SJCRH30 (cell line): ENCODE measurements at regions not wholly inside any gene's neighbourhood (a gene's known extent, or its start where the extent isn't known, plus 50 kb on each side); places are given as distances from the start of the nearest gene placed in this dataset.
"Not testable (repeated sequence)": the region's sequence is repeated elsewhere in the genome, so short reads cannot be mapped to it uniquely, and the experiment has no call there.

ENCODE experiments used
- DNase-seq, 2 experiments: peaks; one replicate each; pipeline ENCODE4 v3.0.0-alpha.2; 2015 to 2020
- H3K27ac ChIP-seq: fragments of 250-450 bp; sonication (Bioruptor Pico); 2 replicates; pipeline ENCODE4 v1.5.1; 2020; ENCODE audit warnings: mild to moderate bottlenecking, moderate library complexity
- H3K27me3 ChIP-seq: fragments of 250-450 bp; sonication (Bioruptor Pico); 2 replicates; pipeline ENCODE4 v1.5.1; 2020; ENCODE audit warnings: mild to moderate bottlenecking, moderate library complexity
- H3K36me3 ChIP-seq: fragments of 250-450 bp; sonication (Bioruptor Pico); 2 replicates; pipeline ENCODE4 v1.5.1; 2020; ENCODE audit warnings: mild to moderate bottlenecking, moderate library complexity
- H3K4me1 ChIP-seq: fragments of 250-450 bp; sonication (Bioruptor Pico); 2 replicates; pipeline ENCODE4 v1.5.1; 2020; ENCODE audit warnings: mild to moderate bottlenecking, moderate library complexity
- H3K4me3 ChIP-seq: fragments of 250-450 bp; sonication (Bioruptor Pico); 2 replicates; pipeline ENCODE4 v1.5.1; 2020; ENCODE audit warnings: mild to moderate bottlenecking, moderate library complexity
- H3K9me3 ChIP-seq: fragments of 250-450 bp; sonication (Bioruptor Pico); replicated peaks from 2 replicates; pipeline ENCODE4 v1.5.1; 2020; ENCODE audit warnings: mild to moderate bottlenecking, moderate library complexity

DNA sequence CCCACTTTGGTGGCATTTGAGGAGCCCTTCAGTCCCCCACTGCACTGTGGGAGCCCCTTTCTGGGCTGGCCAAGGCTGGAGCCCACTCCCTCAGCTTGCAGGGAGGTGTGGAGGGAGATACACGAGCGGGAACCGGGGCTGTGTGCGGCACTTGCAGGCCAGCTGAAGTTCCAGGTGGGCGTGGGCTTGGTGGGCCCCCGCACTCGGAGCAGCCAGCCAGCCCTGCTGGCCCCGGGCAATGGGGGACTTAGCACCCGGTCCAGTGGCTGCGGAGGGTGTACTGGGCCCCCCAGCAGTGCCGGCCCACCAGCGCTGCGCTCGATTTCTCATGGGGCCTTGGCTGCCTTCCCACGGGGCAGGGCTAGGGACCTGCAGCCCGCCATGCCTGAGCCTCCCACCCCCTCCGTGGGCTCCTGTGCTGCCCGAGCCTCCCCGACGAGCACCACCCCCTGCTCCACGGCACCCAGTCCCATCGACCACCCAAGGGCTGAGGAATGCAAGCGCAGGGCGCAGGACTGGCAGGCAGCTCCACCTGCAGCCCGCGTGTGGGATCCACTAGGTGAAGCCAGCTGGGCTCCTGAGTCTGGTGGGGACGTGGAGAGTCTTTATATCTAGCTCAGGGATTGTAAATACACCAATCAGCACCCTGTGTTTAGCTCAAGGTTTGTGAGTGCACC is 379.7 kb downstream of the CGGBP1 start:
- H3K27me3 ChIP-seq, H3K27ac ChIP-seq, H3K9me3 ChIP-seq, H3K36me3 ChIP-seq, H3K4me3 ChIP-seq, DNase-seq, H3K4me1 ChIP-seq: not testable (repeated sequence)

DNA sequence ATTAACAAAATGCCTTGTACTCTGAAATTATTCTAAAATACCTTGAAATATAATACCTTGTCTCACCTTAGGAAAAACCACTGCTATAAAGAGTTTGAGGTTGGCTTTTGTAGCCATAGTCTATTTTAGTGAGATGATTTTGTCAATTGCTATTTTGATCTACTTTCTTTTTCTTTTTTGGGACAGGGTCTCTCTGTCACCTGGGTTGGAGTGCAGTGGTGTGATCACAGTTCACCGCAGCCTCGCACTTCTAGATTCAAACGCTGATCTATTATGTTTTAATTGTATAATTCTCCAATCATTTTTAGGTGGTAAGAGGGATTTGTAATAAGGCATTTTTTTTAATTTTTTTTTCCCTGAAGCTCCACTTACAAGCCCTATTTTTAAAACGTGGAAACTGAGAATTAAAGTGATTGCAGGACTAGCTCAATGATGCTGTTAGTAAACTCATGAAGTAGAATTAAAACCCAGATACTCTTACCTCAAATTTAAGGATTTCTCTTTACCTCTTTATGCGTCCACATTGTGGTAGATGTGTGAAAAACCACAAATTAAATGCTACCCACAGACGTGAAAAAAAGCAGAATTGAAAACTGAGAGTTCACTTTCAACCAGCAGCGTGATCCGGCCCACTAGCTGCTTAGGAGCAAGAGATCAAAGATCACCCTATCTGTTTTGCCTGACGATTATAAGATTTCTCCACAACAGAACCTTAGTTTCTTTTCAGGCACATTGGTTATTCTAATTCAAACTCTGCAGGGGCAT is 384.2 kb downstream of the CGGBP1 start:
- H3K27me3 ChIP-seq: no peaks in the 10 kb centered on the region

DNA sequence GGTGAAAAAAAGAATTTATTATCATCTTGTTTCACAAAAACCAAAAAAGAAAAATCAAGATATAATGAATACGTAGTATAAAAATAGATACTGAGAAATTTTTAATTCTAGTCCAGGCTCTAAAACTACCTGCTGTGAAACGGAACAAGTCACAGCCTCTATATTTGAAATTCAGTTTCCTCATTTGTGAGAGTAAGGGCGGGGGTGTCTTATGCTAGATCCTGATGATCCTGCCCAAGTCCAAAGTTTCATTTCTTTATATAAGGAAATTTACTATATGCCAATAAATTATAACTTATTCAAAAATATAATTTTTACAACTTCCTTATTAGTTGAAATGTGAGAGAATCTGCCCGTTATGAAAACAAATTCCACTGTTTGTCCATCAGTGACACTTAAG is 385.7 kb downstream of the CGGBP1 start:
- H3K4me1 ChIP-seq: no peaks in the 10 kb centered on the region
- H3K27ac ChIP-seq: no peak overlapping the region
- no peaks in the 10 kb centered on the region for H3K27me3 ChIP-seq
- no peaks in the 10 kb centered on the region for H3K36me3 ChIP-seq
- no peak for DNase-seq
- H3K9me3 ChIP-seq: no peaks in the 10 kb centered on the region
- no peak overlapping the region for H3K4me3 ChIP-seq

More for the DNA sequence above, 384.2 kb downstream of the CGGBP1 start:
- Histone ChIP-seq H3K4me1 (no peaks in the 10 kb centered on the region), H3K27ac (no peak overlapping the region), H3K36me3 (no peaks in the 10 kb centered on the region), H3K4me3 (no peak overlapping the region), H3K9me3 (no peaks in the 10 kb centered on the region)
- no peak for DNase-seq

DNA sequence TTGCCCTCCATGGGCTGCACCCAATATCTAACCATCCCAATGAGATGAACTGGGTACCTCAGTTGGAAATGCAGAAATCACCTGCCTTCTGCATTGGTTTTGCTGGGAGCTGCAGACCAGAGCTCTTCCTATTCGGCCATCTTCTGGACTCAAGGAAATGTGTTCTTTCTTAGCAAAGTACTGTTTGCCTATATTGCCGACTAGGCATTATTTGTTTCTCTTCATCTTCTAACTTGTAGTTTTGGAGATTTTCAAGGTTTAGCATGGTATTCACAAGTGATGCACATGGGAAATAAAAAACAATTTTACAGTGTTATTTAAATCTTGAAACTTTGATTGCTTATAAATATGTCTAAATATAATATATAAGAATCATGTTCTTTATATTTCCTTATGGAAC is 377.8 kb upstream of the POU1F1 start:
- H3K27ac ChIP-seq: no peak overlapping the region
- no peak overlapping the region for H3K4me3 ChIP-seq
- H3K9me3 ChIP-seq: no peaks in the 10 kb centered on the region
- no peaks in the 10 kb centered on the region for H3K36me3 ChIP-seq
- H3K4me1 ChIP-seq: no peaks in the 10 kb centered on the region
- DNase-seq: no peak
- H3K27me3 ChIP-seq: no peaks in the 10 kb centered on the region

DNA sequence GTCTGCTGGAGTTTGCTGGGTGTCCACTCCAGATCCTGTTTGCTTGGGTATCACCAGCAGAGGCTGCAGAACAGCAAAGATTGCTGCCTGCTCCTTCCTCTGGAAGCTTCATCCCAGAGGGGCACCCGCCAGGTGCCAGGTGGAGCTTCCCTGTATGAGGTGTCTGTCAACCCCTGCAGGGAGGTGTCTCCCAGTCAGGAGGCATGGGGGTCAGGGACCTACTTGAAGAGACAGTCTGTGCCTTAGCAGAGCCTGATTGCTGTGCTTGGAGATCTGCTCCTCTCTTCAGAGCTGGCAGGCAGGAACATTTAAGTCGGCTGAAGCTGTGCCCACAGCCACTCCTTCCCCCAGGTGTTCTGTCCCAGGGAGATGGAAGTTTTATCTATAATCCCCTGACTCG is 376.8 kb upstream of the POU1F1 start:
- H3K36me3 ChIP-seq, DNase-seq, H3K9me3 ChIP-seq, H3K4me3 ChIP-seq, H3K4me1 ChIP-seq, H3K27me3 ChIP-seq, H3K27ac ChIP-seq: not testable (repeated sequence)

DNA sequence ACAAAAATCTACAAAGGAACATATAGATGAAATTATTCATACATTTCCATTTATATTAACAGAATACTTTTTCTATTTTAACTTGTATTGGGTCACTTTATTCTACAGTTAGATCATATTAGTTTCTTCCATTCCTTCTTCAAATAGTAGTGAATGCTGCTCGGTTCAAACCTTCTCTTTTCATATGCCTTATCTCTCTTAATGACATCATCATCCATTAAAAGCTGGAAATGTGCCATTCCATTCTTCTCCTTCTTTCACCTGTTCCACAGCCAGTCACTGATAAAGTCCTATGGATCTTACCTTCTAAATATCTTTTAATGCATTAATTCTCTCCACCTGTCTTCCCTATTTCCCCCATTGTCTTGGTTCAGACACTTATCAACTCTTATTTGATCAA is 358.0 kb upstream of the POU1F1 start:
- Histone ChIP-seq H3K27ac (no peak overlapping the region), H3K9me3 (no peaks in the 10 kb centered on the region), H3K36me3 (no peaks in the 10 kb centered on the region), H3K4me1 (no peaks in the 10 kb centered on the region), H3K4me3 (no peak overlapping the region), H3K27me3 (no peaks in the 10 kb centered on the region)
- no peak for DNase-seq

DNA sequence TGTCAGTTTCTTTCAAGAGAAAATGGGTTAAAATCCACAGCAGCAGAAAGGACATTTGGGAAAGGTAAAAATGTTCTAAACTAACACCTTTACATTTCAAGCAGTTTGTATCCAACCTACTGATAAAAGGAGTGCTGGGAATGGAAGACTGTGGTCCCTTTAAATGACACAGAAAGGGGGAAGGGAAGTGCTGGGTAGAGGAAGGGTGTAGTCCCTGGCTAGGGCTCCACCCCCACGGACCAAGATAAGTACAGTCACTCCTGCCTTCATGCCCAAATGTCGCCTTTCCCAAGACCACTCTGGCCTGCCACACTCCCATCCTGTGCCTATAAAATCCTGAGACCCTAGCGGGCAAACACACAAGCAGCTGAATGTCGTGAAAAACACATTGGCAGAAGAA is 350.9 kb upstream of the POU1F1 start:
- H3K9me3 ChIP-seq: no peaks in the 10 kb centered on the region
- H3K27ac ChIP-seq: no peak overlapping the region
- H3K36me3 ChIP-seq: no peaks in the 10 kb centered on the region
- no peak overlapping the region for H3K4me3 ChIP-seq
- no peak for DNase-seq
- H3K27me3 ChIP-seq: no peaks in the 10 kb centered on the region
- H3K4me1 ChIP-seq: no peaks in the 10 kb centered on the region

DNA sequence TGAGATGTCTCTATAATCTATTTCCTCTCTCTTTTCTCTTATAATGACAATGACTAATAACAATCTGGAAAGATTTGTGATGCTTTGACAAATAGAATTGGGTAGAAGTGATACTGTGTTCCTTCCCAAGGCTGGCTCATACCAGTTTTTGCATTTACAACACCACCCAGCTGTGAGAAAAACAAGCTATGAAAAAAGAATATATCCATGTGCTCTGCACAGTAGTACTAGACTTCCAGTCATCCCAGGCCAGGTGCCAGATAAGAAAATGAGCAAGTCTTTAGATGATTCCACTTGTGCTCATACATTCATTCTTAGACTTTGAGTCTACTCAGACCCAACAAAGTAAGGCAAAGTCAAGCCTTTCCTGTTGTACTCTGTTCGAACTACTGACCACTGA is 350.2 kb upstream of the POU1F1 start:
- Histone ChIP-seq H3K27ac (no peak overlapping the region), H3K4me3 (no peak overlapping the region), H3K9me3 (no peaks in the 10 kb centered on the region), H3K36me3 (no peaks in the 10 kb centered on the region), H3K4me1 (no peaks in the 10 kb centered on the region), H3K27me3 (no peaks in the 10 kb centered on the region)
- no peak for DNase-seq

DNA sequence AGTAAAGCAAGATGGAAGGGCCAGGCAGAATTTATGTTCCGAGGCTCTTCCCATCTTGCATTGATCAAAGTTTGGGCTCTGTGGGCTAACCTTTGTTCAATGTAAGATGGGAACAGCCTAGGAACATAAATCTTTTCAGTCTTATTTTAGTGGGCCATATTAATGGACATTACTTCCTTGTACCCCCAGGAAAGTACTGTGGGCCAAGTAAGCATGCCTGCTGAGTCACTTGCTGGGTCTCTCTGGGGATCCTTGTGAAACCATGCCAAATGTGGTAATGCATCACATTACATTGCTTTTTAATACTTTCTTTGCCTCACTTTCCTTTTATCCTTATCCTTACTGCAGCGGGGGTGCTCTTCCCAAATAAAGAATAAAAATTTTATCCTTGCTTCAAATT is 349.5 kb upstream of the POU1F1 start:
- Histone ChIP-seq H3K9me3 (no peaks in the 10 kb centered on the region), H3K4me3 (no peak overlapping the region), H3K27me3 (no peaks in the 10 kb centered on the region), H3K27ac (no peak overlapping the region), H3K36me3 (no peaks in the 10 kb centered on the region), H3K4me1 (no peaks in the 10 kb centered on the region)
- DNase-seq: no peak

DNA sequence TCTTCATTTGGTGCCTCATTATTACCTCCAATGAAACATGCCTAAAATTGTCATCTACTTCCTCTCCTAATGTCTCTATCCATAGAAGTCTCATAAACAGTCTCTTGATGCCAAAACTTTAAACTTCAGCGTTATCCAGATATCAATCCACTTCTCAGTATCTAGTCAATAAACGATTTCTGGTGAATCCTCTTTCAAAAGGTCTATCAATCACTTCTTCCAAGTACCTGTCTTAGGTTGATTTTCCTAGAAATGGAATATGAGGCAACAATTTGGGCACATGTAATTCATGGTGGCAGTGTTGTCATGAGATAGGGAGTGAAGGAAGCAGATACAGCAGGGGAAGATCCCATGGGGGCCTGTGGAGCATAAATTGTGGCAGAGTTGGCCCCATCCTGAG is 348.5 kb upstream of the POU1F1 start:
- Histone ChIP-seq H3K27ac (no peak overlapping the region), H3K4me1 (no peaks in the 10 kb centered on the region), H3K36me3 (no peaks in the 10 kb centered on the region), H3K4me3 (no peak overlapping the region), H3K27me3 (no peaks in the 10 kb centered on the region), H3K9me3 (no peaks in the 10 kb centered on the region)
- DNase-seq: no peak

DNA sequence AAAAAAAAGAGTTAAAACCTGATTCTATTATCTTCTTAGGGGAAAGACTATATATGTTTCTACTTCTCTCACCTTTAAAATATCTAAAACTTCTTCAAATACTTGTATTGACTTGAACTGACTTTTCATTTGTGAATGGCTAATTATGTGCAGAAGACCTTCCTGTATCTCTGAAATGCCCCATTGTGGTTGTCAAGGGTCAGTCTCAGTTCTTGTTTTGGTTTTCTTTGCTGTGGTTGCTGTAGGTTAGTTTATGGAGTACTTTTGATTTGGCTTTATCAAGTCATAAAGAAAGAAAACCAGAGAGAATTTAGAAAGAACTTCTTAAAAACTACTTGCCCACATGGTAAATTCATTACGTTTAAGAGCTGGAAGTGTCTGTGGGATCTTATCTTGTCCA is 345.3 kb upstream of the POU1F1 start:
- no peaks in the 10 kb centered on the region for H3K27me3 ChIP-seq
- no peaks in the 10 kb centered on the region for H3K9me3 ChIP-seq
- H3K4me3 ChIP-seq: no peak overlapping the region
- no peak overlapping the region for H3K27ac ChIP-seq
- no peaks in the 10 kb centered on the region for H3K36me3 ChIP-seq
- H3K4me1 ChIP-seq: no peaks in the 10 kb centered on the region
- DNase-seq: no peak

DNA sequence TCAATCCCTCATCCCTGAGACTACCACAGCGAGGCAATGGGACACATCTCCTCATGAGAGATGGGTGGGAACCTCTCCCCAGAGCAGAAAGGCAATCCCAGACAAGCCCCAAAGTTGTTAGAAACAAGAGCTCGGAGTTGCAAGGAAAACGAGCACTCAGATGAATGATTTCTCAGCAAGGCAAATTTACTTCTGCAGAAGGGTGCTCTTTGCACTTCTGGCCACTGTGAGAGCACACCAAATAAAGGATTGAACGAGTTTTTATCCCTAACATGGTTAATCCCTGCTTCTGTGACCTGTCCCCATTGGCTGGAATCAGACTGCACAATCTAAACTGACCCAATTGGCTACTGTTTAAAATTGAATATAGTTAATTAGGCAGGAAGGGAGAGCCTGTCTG is 339.1 kb upstream of the POU1F1 start:
- Histone ChIP-seq H3K36me3 (no peaks in the 10 kb centered on the region), H3K9me3 (no peaks in the 10 kb centered on the region), H3K4me3 (no peak overlapping the region), H3K4me1 (no peaks in the 10 kb centered on the region), H3K27me3 (no peaks in the 10 kb centered on the region), H3K27ac (no peak overlapping the region)
- DNase-seq: no peak

DNA sequence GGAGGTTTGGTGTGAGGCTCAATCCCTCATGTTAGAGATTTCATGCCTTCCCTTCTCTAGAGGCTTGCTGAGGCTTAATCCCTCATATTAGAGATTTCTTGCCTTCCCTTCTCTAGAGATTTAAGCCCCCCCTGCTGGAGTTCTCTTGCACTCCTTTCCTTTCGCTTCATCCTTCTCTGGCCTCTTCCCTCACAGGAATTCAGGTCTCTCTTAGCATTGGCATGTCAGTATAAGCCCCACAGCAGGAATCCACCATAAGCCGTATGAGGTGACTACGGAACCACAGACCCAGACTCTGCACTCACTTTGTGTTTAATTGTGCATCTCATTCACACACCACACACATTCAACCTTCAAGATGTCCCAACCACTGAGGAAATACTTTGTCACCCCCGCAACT is 338.6 kb upstream of the POU1F1 start:
- no peaks in the 10 kb centered on the region for H3K27me3 ChIP-seq
- H3K4me1 ChIP-seq: no peaks in the 10 kb centered on the region
- H3K9me3 ChIP-seq: no peaks in the 10 kb centered on the region
- H3K36me3 ChIP-seq: no peaks in the 10 kb centered on the region
- H3K4me3 ChIP-seq: no peak overlapping the region
- no peak for DNase-seq
- no peak overlapping the region for H3K27ac ChIP-seq

DNA sequence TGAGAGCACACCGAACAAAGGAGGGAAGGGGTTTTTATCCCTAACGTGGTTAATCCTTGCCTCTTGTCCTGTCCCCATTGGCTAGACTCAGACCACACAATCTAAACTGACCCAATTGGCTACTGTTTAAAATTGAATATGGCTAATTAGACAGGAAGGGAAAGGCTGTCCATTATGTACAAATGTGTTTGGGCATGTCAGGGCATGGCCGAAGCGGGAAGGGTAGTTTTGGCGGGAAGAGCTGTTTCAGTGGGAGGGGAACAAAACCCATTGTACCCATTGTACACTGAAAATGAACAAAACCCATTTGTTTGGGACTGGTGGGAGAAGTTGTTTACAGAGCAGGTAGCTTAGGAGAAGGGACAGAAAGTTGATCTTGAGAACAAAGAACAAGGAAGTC is 330.9 kb upstream of the POU1F1 start:
- Histone ChIP-seq H3K27ac (no peak overlapping the region), H3K4me3 (no peak overlapping the region)
- no peak for DNase-seq

DNA sequence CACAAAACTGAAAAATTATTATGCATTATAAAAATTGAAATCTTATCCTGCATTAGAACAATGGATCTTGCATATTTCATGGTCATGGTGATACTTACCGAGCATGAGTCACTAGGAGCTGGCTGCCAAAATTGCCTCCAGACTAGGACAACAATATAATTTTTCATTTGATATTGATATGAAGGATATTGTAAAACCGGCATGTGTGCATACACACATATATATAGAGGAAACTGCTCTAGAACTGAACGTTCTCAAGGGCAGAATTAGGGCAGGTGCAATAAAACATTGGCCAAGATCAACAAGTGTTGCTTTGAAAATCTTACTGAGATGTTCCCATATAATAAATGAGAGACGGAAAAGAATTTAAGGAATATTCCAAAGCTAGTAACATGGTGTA is 319.4 kb upstream of the POU1F1 start:
- DNase-seq: no peak
- Histone ChIP-seq H3K27me3 (no peaks in the 10 kb centered on the region), H3K4me1 (no peaks in the 10 kb centered on the region), H3K36me3 (no peaks in the 10 kb centered on the region), H3K4me3 (no peak overlapping the region), H3K27ac (no peak overlapping the region), H3K9me3 (no peaks in the 10 kb centered on the region)

More for the DNA sequence above, 330.9 kb upstream of the POU1F1 start:
- no peaks in the 10 kb centered on the region for H3K27me3 ChIP-seq
- no peaks in the 10 kb centered on the region for H3K36me3 ChIP-seq
- no peaks in the 10 kb centered on the region for H3K9me3 ChIP-seq
- H3K4me1 ChIP-seq: no peaks in the 10 kb centered on the region

DNA sequence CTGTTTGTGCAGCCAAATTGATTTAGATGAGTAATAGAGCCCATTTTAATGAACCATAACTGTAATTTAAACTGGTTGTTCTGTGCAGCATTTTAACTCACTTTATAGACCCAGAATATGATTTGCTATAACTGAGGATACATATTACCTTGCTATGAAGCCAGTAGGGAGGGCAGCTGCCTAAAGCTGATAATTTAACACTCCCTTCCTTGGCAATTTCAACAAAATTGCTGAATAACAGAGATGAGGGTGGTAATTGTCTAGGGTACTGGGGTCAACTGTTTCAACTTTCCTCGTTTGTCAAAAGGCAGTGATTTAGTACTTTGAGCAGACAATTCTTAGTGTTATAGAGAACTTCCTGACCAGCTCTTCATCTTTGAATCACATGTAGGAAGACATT is 304.9 kb upstream of the POU1F1 start:
- Histone ChIP-seq H3K9me3 (no peaks in the 10 kb centered on the region), H3K4me3 (no peak overlapping the region), H3K27ac (no peak overlapping the region), H3K27me3 (no peaks in the 10 kb centered on the region), H3K4me1 (no peaks in the 10 kb centered on the region), H3K36me3 (no peaks in the 10 kb centered on the region)
- no peak for DNase-seq
